NCI-H2171 treated with DMSO at 0.1 percent for 48 hours (cell line): ENCODE measurements at regions not wholly inside any gene's neighbourhood (a gene's known extent, or its start where the extent isn't known, plus 50 kb on each side); places are given as distances from the start of the nearest gene placed in this dataset.

Source experiments
- DNase-seq: peaks from one replicate; lab custom pipeline; 2025; lab: John Stamatoyannopoulos, UW

DNA sequence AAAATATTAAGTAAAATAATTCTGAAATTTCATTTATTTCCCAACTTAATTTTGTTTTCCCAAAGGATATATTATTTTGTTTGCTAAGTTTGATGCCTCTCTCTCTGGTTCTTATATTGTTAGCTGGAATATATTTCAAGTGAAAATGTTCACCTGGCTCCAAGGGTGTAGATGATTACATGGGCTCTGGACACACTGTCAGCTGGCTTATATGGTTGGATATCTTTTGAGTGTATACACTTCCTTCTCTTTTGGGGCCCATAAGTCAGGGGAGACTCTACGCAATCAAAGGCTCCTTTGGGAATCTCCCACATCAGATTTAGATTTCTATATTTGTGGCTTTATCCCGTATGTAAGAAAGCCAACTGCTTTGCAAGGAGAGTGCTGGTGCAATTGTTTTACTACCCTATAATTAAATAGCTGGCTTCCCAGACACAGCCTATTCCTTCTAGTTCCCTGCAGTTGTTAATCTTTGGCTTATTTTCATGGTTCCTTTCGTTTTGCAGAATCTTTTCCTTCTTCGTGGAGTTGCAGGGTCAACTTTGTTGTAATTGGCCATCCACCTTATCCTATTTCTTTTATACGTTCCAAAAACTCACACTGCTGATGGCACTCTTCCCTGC is 225.7 kb downstream of the DPH6 start:
- no peak for DNase-seq

DNA sequence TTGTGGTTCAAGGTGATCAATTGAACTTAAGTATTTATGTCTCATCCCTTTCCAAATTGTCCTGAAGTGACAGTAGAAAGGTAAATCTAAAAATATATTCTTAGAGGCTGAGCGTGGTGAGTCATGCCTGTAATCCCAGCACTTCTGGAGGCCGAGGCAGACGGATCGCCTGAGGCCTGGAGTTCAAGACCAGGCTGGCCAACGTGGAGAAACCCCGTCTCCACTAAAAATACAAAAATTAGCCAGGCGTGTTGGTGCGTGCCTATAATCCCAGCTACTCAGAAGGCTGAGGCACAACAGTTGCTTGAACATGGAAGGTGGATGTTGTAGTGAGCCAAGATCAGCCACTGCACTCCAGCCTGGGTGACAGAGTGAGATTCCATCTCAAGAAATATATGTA is 226.6 kb downstream of the DPH6 start:
- DNase-seq, result no peak

DNA sequence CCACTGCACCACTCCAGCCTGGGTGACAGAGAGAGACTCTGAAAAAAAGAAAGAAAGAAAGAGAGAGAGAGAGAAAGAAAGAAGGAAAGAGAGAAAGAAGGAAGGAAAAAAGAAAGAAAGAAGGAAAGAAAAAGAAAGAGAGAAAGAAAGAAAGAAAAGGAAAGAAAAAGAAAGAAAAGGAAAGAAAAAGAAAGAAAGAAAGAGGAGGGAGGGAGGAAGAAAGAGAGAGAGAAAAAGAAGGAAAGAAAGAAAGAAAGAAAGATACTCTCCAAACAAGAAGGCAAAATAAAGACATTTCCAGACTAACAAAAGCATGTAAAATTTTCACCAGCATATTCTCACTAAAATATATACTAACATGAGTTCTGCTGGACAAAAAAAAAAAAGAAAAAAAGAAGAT is 228.7 kb downstream of the DPH6 start:
- no peak for DNase-seq

DNA sequence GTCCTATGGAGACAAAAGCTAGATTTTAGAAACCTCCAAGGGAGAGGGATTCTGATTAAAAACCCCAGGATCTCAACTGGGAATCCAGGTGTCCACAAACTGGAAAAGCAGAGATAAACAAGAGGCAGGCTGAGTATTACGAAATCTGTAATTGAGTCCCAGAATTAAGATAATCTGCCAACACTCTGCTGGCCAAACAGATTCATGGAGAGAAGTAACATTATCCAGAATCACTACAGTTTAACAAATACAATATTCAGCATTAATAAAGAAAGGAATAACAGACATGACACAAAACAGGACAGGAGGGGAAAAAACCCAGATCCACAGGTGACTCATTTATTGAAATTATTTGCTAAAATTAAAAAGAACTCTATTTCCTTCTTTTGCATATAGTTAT is 227.2 kb upstream of the NANOGP8 start:
- DNase-seq, result no peak

DNA sequence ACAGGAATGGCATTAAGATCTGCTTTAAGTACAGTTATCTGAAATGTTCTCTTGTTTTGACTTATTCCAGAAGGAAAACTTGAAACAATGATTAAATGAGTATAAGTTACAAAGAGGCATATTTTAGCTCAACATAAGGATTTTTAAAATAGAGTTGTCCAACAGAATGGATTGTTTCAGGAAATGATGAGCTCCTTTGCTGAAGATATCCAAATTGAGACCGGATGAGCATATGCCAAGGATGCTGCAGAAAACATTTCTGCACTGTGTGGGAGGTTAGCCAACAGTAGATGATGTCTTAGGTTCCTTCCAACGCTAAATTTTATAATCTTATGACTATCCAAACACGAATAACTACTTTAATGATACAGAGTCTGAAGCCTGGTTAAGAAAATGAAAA is 226.5 kb upstream of the NANOGP8 start:
- no peak for DNase-seq

DNA sequence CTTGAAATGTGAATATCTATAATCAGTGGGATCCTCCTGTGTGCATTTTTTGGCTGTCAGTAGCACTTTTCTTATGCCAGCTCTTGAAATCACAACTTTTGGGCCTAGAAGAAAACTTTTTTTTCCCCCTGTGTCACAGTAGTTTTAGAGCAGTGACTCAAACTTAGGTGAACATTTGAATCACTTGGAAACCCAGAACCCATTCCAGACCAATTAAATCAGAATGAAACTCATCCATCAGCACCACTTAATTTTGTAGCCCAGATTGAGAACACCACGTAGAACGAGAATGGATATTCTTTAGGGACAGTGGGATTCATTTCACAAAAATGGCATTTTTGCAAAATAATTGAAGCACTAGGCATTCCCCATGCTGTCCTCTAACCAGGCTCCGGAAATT is 224.8 kb upstream of the NANOGP8 start:
- DNase-seq, result no peak

- DNase-seq, result no peak
These were observed 223.7 kb upstream of the NANOGP8 start for GRCh38 chr15:35308802-35309201.

DNA sequence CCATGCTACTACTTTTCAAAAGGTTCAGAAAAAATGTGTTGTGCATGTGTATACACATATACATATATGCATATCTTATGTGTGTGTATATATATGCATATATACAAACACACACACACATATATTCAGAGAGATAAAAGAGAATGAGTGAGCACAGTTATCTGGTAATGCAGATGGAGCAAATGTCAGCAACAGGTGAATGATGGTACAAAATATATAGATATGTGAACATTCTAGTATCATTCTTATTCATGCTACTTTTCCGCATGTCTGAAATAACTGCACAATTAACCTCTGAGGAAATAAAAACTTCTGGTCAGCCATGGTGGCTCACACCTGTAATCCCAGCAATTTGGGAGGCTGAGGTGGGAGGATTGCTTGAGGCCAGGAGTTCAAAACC is 222.6 kb upstream of the NANOGP8 start:
- DNase-seq, result no peak

DNA sequence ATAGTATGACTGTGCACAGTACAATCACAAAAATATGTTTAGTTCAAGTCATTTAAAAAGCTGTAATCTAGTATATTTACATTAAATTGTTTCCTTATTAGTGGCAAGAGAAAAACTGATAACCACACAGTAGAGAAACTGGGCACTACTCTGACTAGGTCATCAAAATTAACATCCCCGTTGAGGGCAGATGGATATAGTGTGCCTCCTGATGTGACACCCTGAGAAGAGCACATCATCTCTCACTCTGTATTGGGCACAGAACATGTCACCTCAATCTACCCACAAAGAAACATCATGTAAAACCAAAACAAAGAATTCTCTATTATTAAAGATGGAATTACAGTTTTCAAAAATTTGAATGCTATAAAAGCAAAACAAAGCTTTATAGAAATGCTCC is 221.9 kb upstream of the NANOGP8 start:
- DNase-seq, result no peak

DNA sequence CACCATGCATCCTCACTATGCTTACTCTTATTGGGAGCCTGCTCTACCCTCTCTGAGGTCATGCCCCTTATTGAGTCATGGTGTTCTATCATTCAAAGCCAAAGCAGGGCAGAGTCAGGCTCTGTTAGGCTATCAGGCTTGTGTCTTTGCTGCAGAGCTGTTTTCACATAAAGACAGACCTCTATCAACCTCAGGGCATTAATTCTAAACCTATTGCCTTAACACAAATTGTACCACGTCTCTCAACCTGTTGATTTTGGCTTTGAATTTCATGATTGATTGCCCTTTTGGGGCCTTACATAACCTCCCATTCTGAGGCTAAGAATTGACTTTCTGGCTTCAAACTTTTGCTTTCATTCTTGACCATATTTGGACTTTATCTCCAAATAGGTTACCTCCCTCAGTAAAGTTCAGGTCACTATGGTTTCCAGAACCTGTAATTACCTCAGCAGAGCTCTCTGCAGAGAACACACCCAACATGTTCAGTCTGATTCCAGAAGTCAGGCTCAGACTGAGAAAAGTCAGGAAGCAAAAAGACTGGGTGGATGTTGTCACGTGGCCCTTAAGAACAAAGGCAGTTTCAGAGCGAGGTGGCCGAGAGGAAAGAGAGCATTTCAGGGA is 221.4 kb upstream of the NANOGP8 start:
- no peak for DNase-seq

GRCh38 chr15:35305946-35306345 is 220.9 kb upstream of the NANOGP8 start:
- DNase-seq, result no peak

DNA sequence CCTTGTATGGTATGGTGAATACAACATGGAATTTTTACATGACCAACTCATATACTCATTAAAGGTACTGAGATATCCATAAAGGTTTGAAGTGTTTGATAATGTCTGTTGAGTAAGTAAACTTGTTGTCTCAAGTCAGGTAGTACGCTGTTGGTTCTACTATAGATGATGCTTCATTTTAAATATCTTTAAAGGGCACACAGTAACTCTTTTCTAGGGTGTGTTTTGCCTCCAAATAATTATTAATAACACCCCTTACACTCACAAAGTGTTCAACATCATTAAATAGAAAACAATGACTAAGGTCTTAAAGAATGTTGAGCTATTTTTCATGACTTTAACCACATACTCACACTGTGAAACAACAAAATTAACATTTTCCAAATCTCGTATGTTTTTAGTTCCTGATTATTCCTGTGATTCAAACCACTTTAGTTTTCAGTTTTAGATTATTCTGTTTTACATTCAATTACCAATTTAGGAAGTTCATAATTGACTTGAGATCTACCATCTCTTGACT is 220.0 kb upstream of the NANOGP8 start:
- DNase-seq, result no peak

GRCh38 chr15:35304389-35304788 is 219.3 kb upstream of the NANOGP8 start:
- DNase-seq, result no peak

- DNase-seq, result no peak
These were observed 217.2 kb upstream of the NANOGP8 start for GRCh38 chr15:35302334-35302733.

DNA sequence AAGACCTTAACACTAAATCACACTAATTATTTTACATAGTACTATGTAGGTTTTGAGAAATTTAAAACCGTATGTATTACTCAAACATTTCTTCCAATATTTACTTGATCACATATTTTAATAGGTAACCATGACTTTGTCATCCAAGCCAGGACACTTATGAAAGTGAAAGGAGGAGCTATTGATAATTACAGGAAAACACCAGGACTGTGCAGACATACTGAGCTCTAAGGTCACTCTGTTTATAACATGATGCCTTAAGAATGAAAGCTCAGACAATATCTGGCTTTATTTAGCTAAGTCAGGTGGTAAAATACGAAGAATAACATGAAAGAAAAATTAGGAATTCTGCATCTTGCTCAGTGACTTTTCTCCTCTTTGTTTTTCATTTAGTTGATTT is 216.0 kb upstream of the NANOGP8 start:
- DNase-seq, result no peak

DNA sequence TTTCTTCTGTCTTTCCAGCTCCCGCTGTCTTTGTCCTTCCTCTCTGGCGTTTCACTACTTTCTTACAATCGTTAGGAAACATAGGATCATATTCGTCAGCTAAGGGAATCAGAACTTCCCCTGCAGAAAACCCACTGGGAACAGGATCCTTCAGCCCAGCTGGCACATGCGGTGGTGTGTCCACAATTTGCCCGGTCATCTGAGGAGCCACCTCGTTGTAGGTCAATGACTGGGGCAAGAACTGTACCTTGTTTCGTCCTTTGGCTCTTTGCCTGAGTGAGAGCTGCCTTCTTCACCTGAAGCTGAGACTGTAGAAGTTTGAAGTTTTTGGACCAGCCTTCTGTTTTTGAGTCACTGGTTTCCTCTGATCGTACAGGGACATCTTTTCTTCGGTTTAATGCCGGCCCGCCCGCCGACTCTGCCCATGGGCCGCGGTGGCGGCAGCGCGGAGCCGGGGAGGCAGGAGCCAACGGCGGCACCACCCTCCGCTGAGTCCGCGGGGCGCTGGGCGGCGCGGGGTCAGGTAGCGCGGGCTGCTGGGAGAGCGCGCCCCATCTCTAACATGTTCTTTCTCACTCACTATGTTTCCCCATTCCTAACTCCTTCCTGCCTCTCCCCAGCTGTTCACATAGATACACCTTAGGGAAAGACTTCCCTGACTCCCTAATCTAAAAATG is 214.1 kb upstream of the NANOGP8 start:
- DNase-seq, result no peak

DNA sequence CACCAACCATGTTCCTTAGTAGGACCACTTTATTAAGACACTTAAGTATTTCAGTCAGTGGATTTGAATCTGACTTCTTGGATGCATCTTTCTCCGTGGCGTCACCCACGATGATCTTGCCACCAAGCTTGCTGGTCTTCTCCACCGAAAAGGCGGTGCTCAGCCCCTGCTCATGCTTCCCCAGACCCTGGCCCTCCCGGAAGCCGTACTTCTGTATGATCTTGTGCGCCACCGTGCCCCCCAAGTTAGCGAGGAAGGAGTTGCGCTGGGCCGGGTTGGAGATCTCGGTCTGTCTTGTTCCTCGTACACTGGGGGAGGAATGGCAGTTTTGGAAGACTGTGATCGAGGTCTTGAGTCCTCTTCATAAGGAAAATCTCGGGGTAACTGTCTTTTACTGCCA is 213.4 kb upstream of the NANOGP8 start:
- no peak for DNase-seq

DNA sequence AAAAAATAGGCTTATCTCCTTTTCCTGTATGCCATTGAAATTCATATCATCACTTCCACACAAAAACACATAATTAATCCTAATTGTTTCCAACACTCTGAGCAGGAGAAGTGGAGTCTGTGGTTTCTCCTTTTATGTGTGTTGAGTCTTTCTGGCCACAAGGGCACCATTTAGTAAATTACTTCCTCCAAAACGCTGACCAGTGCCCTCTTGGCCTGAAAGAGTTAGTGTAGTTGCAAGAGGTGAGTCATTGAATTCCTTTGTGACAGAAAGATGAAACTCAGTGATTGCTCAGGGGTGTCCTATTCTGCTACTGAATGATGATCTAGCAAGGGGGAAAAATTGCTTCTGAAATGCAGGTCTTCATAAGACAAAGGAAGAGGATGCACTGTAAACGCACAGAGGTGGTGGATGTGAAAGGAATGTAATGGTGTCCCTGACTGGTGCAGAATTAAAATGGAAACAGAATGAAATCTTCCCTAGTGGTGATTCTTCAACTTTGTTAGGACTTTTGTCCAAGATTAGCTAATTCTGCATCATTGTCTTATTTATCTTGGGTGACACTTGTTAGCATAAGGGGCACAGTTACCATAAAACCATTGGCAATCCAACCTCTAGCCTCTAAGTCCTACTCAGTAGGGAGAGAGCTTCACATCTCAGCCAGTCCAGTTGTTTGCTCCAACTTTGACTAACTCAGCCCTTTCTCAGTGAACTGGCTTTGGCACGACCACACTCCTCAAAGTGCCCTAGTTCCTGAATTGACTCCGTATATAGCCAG is 208.4 kb upstream of the NANOGP8 start:
- no peak for DNase-seq

- DNase-seq, result no peak
These were observed 205.2 kb upstream of the NANOGP8 start for GRCh38 chr15:35290301-35290721.

DNA sequence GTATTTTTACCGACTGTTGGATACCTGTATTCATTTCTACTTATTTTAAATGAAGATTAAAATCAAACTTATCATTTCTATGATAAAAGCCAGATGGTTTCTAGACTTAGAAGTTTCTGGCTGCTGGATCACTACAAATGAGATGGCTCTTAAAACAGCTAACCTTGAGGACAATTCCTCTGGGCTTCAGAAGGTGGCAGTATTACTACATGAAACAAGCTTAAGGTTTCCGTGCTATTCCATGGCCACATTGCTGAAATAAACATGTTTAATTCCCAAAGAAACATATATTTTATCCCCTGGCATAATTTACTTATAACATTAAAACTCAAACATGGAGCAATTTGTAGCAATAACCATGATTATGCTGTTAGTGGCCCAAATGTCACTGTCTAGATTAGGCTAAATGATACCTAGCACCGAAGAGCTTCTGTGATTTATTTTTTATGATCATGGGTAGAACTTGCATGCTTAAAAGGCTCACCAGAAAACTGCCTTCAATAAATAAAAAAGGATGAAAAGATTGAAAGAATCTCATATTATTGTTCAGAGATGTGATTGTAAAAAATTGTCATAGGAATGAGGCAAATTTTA is 204.0 kb upstream of the NANOGP8 start:
- peak; percentile 36 for DNase-seq

GRCh38 chr15:35288580-35288979 is 203.5 kb upstream of the NANOGP8 start:
- DNase-seq, result no peak

DNA sequence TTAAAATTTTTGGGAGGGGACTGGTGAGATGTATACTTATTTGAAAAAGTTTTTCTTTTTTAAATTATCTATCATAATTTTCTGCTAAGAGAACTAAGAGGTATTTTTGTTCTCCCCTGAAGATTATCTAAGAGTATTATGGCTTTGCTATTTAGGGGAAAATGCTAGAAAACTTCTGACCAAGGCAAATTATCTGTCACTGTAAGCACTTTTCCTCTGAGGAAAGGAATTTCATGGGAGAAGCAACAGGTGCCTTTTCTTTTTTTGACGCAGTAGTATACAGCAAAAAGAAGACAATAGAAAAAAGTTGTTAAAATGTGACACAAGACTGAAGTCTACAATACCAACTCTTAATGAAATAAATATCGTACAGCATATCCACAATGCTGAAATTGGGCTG is 201.6 kb upstream of the NANOGP8 start:
- DNase-seq, result no peak
